GM23338 (cell line): ENCODE measurements at regions not wholly inside any gene's neighbourhood (a gene's known extent, or its start where the extent isn't known, plus 50 kb on each side); places are given as distances from the start of the nearest gene placed in this dataset.

ENCODE experiments used
- ATAC-seq: fragments of 200-7000 bp; cut with Tn5 transposase; 3 replicates; pipeline ENCODE4 v1.9.1; 2020
- DNase-seq: peaks from one replicate; pipeline ENCODE4 v3.0.0-alpha.2; 2015; ENCODE audit warnings: low spot score
- H2AFZ ChIP-seq: fragments of 200-600 bp; sonication (generic); 2 replicates; pipeline ENCODE4 v1.8.0; 2016; ENCODE audit warnings: antibody characterized with exemption, mild to moderate bottlenecking, moderate library complexity
- H3F3A ChIP-seq: fragments of 200-600 bp; sonication (generic); replicated peaks from 2 replicates; pipeline ENCODE4 v1.8.0; 2017; ENCODE audit warnings: antibody characterized with exemption, mixed run types, low read depth
- H3K27ac ChIP-seq: fragments of 200-600 bp; sonication (generic); 2 replicates; pipeline ENCODE4 v1.6.1; 2016; ENCODE audit warnings: low read depth
- H3K27me3 ChIP-seq: fragments of 200-600 bp; sonication (generic); 2 replicates; pipeline ENCODE4 v1.8.0; 2016; ENCODE audit warnings: mild to moderate bottlenecking, mixed run types, moderate library complexity; ENCODE audit not compliant: insufficient read depth
- H3K36me3 ChIP-seq: fragments of 200-600 bp; sonication (generic); 2 replicates; pipeline ENCODE4 v1.8.0; 2016; ENCODE audit warnings: mild to moderate bottlenecking; ENCODE audit not compliant: insufficient read depth
- H3K4me1 ChIP-seq: fragments of 200-600 bp; sonication (generic); 2 replicates; pipeline ENCODE4 v1.8.0; 2016; ENCODE audit warnings: mild to moderate bottlenecking, moderate library complexity; ENCODE audit not compliant: insufficient read depth
- H3K4me2 ChIP-seq: fragments of 200-600 bp; sonication (generic); 2 replicates; pipeline ENCODE4 v1.7.1; 2017; ENCODE audit warnings: mixed run types
- H3K4me3 ChIP-seq: fragments of 200-600 bp; sonication (generic); 2 replicates; pipeline ENCODE4 v1.6.1; 2016; ENCODE audit warnings: mixed run types
- H3K79me2 ChIP-seq: fragments of 200-600 bp; sonication (generic); replicated peaks from 2 replicates; pipeline ENCODE4 v1.8.0; 2017; ENCODE audit warnings: mild to moderate bottlenecking; ENCODE audit not compliant: insufficient read depth
- H3K9me2 ChIP-seq: fragments of 200-600 bp; sonication (generic); 2 replicates; pipeline ENCODE4 v1.8.0; 2017; ENCODE audit not compliant: insufficient read depth
- H4K20me1 ChIP-seq: fragments of 200-600 bp; sonication (generic); replicated peaks from 2 replicates; pipeline ENCODE4 v1.8.0; 2017; ENCODE audit warnings: mild to moderate bottlenecking; ENCODE audit not compliant: insufficient read depth
- H3K27ac Mint-ChIP-seq: 2 replicates; pipeline ENCODE4 v1.8.0; 2020; ENCODE audit warnings: inconsistent platforms, mild to moderate bottlenecking, moderate library complexity, mixed read lengths
- H3K27me3 Mint-ChIP-seq: 3 replicates; pipeline ENCODE4 v1.8.0; 2022; ENCODE audit warnings: low read depth, mild to moderate bottlenecking, moderate library complexity, mixed read lengths, inconsistent platforms; ENCODE audit not compliant: insufficient read depth, poor library complexity
- H3K36me3 Mint-ChIP-seq: 3 replicates; pipeline ENCODE4 v1.8.0; 2021; ENCODE audit warnings: low read depth, mild to moderate bottlenecking, inconsistent platforms, moderate library complexity, mixed read lengths
- H3K4me1 Mint-ChIP-seq: 3 replicates; pipeline ENCODE4 v1.8.0; 2020; ENCODE audit warnings: mild to moderate bottlenecking, inconsistent platforms, mixed read lengths
- H3K4me3 Mint-ChIP-seq: 3 replicates; pipeline ENCODE4 v1.8.0; 2021; ENCODE audit warnings: moderate library complexity, mild to moderate bottlenecking, inconsistent platforms, mixed read lengths
- H3K9me3 Mint-ChIP-seq: 3 replicates; pipeline ENCODE4 v1.8.0; 2020; ENCODE audit warnings: moderate library complexity, mild to moderate bottlenecking, inconsistent platforms, mixed read lengths
- CREB1 ChIP-seq: fragments of 250-450 bp; sonication (Bioruptor Pico); IDR thresholded peaks from 2 replicates; pipeline ENCODE4 v1.5.0; 2020; ENCODE audit warnings: low read depth, mild to moderate bottlenecking, moderate library complexity
- EZH2 ChIP-seq: fragments of 200-600 bp; sonication (generic); IDR thresholded peaks from one replicate; pipeline ENCODE4 v1.8.0; 2017; ENCODE audit warnings: antibody characterized with exemption, mild to moderate bottlenecking, low read depth; ENCODE audit not compliant: unreplicated experiment
- EZH2phosphoT487 ChIP-seq: fragments of 200-600 bp; sonication (generic); IDR thresholded peaks from one replicate; pipeline ENCODE4 v1.8.1; 2018; ENCODE audit warnings: antibody characterized with exemption; ENCODE audit not compliant: unreplicated experiment
- JUNB ChIP-seq: IDR thresholded peaks from one replicate; pipeline ENCODE4 v1.6.1; 2016; ENCODE audit warnings: antibody characterized with exemption; ENCODE audit not compliant: unreplicated experiment
- NANOG ChIP-seq: IDR thresholded peaks from 2 replicates; pipeline ENCODE4 v1.6.1; 2016; ENCODE audit warnings: antibody characterized with exemption, borderline replicate concordance
- POLR2AphosphoS5 ChIP-seq: IDR thresholded peaks from 2 replicates; pipeline ENCODE4 v1.6.1; 2016; ENCODE audit warnings: antibody characterized with exemption, low read depth
- STAT1 ChIP-seq: IDR thresholded peaks from one replicate; pipeline ENCODE4 v1.6.1; 2016; ENCODE audit warnings: antibody characterized with exemption; ENCODE audit not compliant: unreplicated experiment
- ZNF114 ChIP-seq: fragments of 250-450 bp; sonication (Bioruptor Pico); IDR thresholded peaks from 2 replicates; pipeline ENCODE4 v1.5.0; 2020; ENCODE audit warnings: mild to moderate bottlenecking, moderate library complexity
- ZNF331 ChIP-seq: fragments of 250-450 bp; sonication (Bioruptor Pico); IDR thresholded peaks from 2 replicates; pipeline ENCODE4 v1.5.0; 2020; ENCODE audit warnings: low read depth, mild to moderate bottlenecking, moderate library complexity
- TF ChIP-seq, protein P1 (sequence below): IDR thresholded peaks from 2 replicates; pipeline ENCODE4 v1.6.1; 2016; ENCODE audit warnings: antibody characterized with exemption
- TF ChIP-seq, protein P2 (sequence below): fragments of 250-450 bp; sonication (Bioruptor Pico); IDR thresholded peaks from 2 replicates; pipeline ENCODE4 v1.5.0; 2020; ENCODE audit warnings: mild to moderate bottlenecking, moderate library complexity
- TF ChIP-seq, protein P3 (sequence below), 2 experiments: fragments of 200-600 bp in 1 of 2; sonication (generic) in 1 of 2; conservative IDR thresholded peaks; 2 replicates each; pipeline versions ENCODE4 v1.5.1 to v1.6.1; 2016 to 2017; ENCODE audit warnings: antibody characterized with exemption in 2 of 2, low read depth in 2 of 2, mild to moderate bottlenecking in 2 of 2, moderate library complexity in 1 of 2
- TF ChIP-seq, protein P4 (sequence below): IDR thresholded peaks from one replicate; pipeline ENCODE4 v1.6.1; 2018; ENCODE audit warnings: antibody characterized with exemption; ENCODE audit not compliant: unreplicated experiment

DNA sequence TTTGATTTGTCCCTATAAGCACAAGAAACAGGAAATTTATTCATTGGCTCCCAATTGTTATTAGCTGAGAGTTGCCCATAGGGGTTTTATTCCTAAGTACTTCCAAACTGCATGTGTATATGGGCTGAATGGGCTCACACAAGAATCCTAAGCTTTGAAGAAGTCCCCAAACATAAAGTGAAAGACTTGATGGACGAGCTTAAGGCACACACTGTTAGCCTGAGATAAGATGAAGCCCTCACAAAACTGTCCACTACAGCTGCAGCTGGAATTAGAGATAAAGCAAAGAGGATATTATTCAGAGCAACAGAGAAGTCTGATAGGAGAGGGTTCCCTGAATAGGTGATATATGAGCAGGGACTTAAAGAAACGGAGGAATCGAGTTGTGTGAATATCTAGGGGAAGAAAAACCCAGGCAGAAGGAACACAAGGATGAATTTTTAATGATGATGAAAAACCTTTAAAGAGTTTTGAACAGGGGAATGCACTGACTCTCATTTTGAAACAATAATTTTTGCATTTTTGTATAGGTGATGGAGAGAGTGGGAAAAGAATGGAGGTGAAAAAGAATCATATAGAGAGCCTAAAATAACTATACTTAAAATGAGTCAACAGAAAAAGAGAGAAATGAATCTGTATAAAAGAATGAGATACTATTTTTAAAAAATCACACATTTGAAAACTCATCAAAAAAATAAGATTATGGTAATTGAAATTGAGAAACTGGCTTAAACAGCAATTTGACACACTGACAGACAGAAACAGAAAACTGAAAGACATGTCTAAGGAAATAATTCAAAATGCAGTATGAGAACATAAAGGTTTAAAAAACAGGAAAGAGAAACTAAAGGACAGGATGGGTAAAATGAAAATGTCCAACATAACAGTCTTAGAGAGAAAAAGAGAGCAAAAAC is 133.6 kb upstream of the POGK start:
- Histone ChIP-seq H3F3A (no peaks in the 10 kb centered on the region), H3K4me2 (no peak overlapping the region), H3K9me2 (no peaks in the 10 kb centered on the region), H3K4me3 (no peak overlapping the region), H3K4me1 (no peaks in the 10 kb centered on the region), H4K20me1 (no peaks in the 10 kb centered on the region), H3K27me3 (no peaks in the 10 kb centered on the region), H3K27ac (no peak overlapping the region), H2AFZ (peak overlapping the region; percentile 52; the same call in 1 of the 2 replicates), H3K36me3 (no peaks in the 10 kb centered on the region), H3K79me2 (no peaks in the 10 kb centered on the region)
- TF ChIP-seq NANOG (no peak), JUNB (no peak), CREB1 (no peak), ZNF331 (CRISPR knock-in tag) (no peak), ZNF114 (CRISPR knock-in tag) (no peak), STAT1 (no peak), POLR2AphosphoS5 (no peak), EZH2 (no peak), EZH2phosphoT487 (no peak)
- TF ChIP-seq, protein P1, sequence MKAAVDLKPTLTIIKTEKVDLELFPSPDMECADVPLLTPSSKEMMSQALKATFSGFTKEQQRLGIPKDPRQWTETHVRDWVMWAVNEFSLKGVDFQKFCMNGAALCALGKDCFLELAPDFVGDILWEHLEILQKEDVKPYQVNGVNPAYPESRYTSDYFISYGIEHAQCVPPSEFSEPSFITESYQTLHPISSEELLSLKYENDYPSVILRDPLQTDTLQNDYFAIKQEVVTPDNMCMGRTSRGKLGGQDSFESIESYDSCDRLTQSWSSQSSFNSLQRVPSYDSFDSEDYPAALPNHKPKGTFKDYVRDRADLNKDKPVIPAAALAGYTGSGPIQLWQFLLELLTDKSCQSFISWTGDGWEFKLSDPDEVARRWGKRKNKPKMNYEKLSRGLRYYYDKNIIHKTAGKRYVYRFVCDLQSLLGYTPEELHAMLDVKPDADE = no peak
- TF ChIP-seq, protein P2, sequence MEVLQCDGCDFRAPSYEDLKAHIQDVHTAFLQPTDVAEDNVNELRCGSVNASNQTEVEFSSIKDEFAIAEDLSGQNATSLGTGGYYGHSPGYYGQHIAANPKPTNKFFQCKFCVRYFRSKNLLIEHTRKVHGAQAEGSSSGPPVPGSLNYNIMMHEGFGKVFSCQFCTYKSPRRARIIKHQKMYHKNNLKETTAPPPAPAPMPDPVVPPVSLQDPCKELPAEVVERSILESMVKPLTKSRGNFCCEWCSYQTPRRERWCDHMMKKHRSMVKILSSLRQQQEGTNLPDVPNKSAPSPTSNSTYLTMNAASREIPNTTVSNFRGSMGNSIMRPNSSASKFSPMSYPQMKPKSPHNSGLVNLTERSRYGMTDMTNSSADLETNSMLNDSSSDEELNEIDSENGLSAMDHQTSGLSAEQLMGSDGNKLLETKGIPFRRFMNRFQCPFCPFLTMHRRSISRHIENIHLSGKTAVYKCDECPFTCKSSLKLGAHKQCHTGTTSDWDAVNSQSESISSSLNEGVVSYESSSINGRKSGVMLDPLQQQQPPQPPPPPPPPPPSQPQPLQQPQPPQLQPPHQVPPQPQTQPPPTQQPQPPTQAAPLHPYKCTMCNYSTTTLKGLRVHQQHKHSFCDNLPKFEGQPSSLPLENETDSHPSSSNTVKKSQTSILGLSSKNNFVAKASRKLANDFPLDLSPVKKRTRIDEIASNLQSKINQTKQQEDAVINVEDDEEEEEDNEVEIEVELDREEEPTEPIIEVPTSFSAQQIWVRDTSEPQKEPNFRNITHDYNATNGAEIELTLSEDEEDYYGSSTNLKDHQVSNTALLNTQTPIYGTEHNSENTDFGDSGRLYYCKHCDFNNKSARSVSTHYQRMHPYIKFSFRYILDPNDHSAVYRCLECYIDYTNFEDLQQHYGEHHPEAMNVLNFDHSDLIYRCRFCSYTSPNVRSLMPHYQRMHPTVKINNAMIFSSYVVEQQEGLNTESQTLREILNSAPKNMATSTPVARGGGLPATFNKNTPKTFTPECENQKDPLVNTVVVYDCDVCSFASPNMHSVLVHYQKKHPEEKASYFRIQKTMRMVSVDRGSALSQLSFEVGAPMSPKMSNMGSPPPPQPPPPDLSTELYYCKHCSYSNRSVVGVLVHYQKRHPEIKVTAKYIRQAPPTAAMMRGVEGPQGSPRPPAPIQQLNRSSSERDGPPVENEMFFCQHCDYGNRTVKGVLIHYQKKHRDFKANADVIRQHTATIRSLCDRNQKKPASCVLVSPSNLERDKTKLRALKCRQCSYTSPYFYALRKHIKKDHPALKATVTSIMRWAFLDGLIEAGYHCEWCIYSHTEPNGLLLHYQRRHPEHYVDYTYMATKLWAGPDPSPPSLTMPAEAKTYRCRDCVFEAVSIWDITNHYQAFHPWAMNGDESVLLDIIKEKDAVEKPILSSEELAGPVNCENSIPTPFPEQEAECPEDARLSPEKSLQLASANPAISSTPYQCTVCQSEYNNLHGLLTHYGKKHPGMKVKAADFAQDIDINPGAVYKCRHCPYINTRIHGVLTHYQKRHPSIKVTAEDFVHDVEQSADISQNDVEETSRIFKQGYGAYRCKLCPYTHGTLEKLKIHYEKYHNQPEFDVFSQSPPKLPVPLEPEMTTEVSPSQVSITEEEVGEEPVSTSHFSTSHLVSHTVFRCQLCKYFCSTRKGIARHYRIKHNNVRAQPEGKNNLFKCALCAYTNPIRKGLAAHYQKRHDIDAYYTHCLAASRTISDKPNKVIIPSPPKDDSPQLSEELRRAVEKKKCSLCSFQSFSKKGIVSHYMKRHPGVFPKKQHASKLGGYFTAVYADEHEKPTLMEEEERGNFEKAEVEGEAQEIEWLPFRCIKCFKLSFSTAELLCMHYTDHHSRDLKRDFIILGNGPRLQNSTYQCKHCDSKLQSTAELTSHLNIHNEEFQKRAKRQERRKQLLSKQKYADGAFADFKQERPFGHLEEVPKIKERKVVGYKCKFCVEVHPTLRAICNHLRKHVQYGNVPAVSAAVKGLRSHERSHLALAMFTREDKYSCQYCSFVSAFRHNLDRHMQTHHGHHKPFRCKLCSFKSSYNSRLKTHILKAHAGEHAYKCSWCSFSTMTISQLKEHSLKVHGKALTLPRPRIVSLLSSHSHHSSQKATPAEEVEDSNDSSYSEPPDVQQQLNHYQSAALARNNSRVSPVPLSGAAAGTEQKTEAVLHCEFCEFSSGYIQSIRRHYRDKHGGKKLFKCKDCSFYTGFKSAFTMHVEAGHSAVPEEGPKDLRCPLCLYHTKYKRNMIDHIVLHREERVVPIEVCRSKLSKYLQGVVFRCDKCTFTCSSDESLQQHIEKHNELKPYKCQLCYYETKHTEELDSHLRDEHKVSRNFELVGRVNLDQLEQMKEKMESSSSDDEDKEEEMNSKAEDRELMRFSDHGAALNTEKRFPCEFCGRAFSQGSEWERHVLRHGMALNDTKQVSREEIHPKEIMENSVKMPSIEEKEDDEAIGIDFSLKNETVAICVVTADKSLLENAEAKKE = no peak
- TF ChIP-seq, protein P3, sequence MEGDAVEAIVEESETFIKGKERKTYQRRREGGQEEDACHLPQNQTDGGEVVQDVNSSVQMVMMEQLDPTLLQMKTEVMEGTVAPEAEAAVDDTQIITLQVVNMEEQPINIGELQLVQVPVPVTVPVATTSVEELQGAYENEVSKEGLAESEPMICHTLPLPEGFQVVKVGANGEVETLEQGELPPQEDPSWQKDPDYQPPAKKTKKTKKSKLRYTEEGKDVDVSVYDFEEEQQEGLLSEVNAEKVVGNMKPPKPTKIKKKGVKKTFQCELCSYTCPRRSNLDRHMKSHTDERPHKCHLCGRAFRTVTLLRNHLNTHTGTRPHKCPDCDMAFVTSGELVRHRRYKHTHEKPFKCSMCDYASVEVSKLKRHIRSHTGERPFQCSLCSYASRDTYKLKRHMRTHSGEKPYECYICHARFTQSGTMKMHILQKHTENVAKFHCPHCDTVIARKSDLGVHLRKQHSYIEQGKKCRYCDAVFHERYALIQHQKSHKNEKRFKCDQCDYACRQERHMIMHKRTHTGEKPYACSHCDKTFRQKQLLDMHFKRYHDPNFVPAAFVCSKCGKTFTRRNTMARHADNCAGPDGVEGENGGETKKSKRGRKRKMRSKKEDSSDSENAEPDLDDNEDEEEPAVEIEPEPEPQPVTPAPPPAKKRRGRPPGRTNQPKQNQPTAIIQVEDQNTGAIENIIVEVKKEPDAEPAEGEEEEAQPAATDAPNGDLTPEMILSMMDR (conservative IDR thresholded peaks at IDR 0.05; ENCODE audit: low read depth in 2 of 2) = no peak
- TF ChIP-seq, protein P4, sequence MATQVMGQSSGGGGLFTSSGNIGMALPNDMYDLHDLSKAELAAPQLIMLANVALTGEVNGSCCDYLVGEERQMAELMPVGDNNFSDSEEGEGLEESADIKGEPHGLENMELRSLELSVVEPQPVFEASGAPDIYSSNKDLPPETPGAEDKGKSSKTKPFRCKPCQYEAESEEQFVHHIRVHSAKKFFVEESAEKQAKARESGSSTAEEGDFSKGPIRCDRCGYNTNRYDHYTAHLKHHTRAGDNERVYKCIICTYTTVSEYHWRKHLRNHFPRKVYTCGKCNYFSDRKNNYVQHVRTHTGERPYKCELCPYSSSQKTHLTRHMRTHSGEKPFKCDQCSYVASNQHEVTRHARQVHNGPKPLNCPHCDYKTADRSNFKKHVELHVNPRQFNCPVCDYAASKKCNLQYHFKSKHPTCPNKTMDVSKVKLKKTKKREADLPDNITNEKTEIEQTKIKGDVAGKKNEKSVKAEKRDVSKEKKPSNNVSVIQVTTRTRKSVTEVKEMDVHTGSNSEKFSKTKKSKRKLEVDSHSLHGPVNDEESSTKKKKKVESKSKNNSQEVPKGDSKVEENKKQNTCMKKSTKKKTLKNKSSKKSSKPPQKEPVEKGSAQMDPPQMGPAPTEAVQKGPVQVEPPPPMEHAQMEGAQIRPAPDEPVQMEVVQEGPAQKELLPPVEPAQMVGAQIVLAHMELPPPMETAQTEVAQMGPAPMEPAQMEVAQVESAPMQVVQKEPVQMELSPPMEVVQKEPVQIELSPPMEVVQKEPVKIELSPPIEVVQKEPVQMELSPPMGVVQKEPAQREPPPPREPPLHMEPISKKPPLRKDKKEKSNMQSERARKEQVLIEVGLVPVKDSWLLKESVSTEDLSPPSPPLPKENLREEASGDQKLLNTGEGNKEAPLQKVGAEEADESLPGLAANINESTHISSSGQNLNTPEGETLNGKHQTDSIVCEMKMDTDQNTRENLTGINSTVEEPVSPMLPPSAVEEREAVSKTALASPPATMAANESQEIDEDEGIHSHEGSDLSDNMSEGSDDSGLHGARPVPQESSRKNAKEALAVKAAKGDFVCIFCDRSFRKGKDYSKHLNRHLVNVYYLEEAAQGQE = no peak
- no peaks in the 10 kb centered on the region for H3K36me3 Mint-ChIP-seq
- H3K27ac Mint-ChIP-seq = no peak overlapping the region
- DNase-seq (no peak), ATAC-seq (no peak)
- no peak overlapping the region for H3K4me3 Mint-ChIP-seq
- no peaks in the 10 kb centered on the region for H3K27me3 Mint-ChIP-seq
- peaks cover 3% of the 10 kb centered on the region; the same call in 1 of the 3 replicates for H3K9me3 Mint-ChIP-seq
- H3K4me1 Mint-ChIP-seq = no peaks in the 10 kb centered on the region; the same call in 2 of the 3 replicates
